ENCODE measurements at regions not wholly inside any gene's neighbourhood (a gene's known extent, or its start where the extent isn't known, plus 50 kb on each side); places are given as distances from the start of the nearest gene placed in this dataset.

- DNase-seq, result no peak
Observed at GRCh38 chr2:200013906-200014305, 58.5 kb downstream of the MAIP1 start.

- no peak for DNase-seq
Observed at GRCh38 chr2:200021449-200022114, 66.2 kb downstream of the MAIP1 start.

DNA sequence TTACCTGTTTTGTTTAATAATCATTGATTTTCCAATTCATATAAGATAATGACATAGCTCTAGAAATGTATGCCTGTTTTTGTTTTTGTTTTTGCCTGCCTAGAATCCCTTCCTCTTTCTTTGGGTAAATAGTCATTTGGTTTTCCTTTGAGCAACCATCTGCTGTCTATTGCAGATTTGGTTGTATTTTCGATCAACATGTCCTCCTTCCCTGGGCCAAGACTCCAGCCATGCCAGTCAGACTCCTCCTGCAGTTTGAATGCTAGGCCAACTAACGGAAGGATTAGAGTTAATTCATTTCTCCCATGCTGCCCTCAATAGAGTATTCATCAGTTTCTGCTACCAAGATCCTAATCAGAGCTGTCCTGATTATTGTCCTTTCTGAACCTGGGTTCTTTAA, 67.1 kb downstream of the MAIP1 start:
- no peak for DNase-seq

DNA sequence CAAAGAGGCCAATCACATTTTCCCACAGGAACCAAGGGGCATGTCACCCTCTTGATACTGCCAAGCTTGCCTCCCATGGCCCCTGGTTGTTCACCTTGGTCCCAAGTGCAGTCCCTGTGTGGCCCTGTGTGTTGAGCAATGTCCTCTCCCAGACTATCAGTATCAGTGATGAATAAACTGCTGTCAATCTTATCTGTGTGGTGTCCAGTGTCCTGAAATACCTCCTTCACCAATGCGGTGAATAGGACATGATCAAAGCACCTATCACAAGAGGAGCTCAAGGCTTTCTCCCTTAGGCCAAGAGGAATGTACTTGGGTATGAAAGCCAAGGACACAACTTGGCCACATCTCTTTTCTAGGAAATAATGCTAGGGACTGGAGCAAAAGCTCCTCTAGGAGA, 68.2 kb downstream of the MAIP1 start:
- DNase-seq, result no peak

DNA sequence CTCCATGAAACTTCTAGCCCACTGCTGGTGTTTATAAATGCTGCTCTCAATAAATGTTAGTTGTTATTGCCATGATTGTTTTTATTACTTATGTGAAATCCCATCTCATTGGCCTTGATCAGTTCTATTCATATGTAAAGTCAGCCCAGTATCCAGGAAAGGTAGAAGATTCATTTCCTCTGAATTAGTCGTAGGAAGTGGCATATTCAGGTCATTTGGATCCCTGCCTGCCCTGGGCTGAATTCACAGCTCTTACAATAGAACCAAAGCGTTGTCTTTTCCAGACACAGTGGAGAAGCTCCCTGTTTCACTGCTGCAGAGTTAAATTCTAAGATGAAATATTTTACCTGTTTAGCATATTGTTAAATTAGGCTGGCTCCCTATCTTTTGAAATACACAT, 70.3 kb downstream of the MAIP1 start:
- DNase-seq, result no peak

GRCh38 chr2:200026332-200027230, 71.2 kb downstream of the MAIP1 start:
- DNase-seq, result no peak

DNA sequence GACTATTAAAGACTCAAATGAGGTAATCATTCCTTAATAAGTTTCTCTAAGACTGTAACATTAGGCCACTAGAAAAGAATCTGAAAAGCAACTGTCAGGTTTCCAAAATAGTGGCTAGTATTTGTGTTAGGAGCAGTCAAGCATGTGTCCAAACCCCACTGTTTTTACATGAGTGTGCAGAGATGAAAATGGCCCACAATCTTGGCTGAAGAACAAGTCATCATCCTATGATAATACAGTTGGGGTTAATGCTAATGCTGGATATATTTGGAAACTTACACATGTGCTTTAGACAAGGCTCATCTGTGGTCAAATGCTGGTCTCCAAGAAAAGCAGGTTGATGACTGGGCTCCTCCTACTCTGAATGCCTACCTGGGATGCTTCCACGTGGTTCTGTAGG, 73.6 kb downstream of the MAIP1 start:
- DNase-seq, result no peak

DNA sequence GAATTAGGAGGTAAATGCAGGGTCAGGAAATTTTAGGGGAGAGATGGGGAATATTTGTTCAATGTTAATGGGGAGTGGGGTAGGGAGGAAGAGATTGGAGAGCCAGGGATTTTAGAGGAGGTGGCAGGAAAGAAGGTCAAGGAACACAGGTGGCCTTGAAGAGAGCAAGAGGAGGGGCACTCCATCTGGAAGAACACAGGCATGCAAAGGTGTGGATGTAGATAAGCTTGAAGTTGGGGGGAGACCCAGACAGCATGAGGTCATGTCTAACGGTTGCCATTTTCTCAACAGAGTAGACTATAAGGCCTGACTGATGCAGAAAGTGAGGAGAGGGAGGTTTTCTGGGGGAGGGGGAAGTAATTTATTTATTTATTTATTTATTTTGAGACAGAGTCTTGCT, 77.5 kb downstream of the MAIP1 start:
- DNase-seq, result no peak

DNA sequence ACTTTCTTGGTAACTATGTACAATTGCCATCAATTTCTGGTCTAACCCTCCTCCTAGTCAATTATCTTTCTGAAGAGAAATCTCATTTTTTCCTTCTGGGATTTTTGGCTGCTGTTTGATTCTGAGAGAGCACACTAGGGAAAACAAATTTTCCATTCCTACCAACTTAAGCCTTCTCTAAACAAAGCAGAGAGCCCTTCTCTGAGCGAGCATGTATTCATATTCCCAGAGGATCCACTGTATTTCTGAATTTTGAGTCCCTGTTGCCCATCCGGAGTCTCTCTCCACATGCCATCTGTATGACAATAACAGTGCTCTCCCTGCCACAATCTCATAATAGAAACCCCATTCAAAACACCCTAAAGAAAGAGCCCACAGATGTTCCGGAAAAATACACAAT, 78.5 kb downstream of the MAIP1 start:
- no peak for DNase-seq

DNA sequence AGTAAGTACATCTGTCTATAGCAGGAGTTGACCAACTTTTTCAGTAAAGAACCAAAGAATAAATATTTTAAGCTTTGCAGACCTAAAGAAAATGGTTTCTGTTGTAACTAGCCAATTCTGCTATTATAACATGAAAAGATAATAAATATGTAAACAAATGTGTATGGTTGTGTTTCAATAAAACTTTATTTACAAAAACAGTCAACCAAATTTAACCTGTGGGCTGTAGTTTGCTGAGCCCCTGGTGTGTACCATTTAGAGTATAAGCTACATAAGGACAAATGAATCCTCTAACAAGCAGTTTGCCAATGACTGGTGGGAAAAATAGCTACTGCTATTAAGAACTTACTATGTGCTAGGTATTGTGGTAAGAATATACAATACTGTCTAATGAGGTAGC, 79.4 kb downstream of the MAIP1 start:
- no peak for DNase-seq

GRCh38 chr2:200039724-200040650, 84.6 kb downstream of the MAIP1 start:
- DNase-seq, result no peak

- no peak for DNase-seq
Observed at GRCh38 chr2:200040831-200041230, 85.4 kb downstream of the MAIP1 start.

- no peak for DNase-seq
Observed at GRCh38 chr2:200041639-200042038, 86.3 kb downstream of the MAIP1 start.

DNA sequence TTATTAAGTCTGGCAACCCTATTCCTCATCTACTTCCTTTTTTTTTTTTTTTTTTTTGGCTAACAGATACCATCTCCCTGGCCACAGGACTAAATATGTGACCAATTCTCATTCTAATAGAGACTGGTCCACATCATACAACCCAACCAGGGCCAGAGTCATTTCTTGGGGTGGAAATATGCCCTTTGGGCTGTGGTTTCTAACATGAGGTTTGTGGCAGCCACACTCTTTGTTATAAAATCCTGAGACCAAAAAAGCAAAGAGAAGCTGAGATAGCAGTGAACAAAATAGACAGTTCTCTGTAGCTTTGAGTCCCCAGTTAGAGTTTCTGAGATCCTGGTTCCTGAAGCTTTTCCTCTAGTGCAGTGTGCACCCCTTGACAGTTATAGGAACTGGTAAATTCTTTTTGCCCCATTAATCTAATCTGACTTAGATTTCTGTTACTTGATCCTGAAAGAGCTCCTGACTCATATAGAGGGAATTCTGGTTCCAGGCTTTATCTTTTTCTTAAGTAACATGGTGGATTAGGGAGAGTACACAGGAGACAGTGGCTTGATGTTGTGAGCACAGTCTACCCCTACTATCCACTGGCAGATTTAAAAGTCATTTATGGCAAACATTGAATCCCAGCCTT, 86.8 kb downstream of the MAIP1 start:
- DNase-seq, result no peak

GRCh38 chr2:200042944-200043343, 87.6 kb downstream of the MAIP1 start:
- no peak for DNase-seq

- DNase-seq, result no peak
Observed at GRCh38 chr2:200044453-200044852, 89.1 kb downstream of the MAIP1 start.

- DNase-seq, result no peak
Observed at GRCh38 chr2:200048421-200048820, 93.0 kb downstream of the MAIP1 start.

- no peak for DNase-seq
Observed at GRCh38 chr2:200049086-200049485, 93.7 kb downstream of the MAIP1 start.

- no peak for DNase-seq
Observed at GRCh38 chr2:200050921-200051610, 95.7 kb downstream of the MAIP1 start.

DNA sequence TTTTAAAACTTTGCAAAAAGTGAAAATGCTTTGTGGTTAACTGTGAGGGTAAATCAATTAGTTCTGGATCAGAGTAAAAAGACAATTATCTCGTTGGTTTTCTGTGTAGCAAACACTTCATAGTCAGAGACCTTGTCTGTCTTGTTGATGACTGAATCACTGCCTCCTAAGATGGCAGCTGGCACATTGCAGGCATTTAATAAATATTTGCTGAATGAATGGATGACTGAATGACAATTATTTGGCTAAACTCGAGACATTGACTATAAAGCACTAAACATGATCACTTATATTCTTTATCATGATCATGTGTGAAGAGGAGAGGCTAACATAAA, 96.2 kb downstream of the MAIP1 start:
- no peak for DNase-seq

DNA sequence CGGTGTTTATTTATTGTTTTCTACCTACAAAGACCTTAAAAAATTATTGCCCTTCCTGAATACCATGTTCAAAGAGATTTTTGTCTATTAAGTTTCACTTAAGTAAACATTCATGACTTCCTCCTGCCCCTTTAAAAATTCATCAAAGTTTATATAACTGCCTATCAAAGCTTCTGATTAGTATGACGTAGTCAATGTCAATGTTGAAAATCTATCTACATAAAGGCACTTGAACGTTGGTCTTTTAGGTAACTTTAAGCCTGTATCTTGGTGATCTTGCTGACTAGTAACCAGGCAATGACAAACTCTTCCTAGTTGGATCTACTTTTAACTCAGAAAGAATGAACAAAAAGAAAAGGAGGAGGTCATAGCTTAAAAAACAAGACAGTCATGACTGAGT, 97.2 kb downstream of the MAIP1 start:
- no peak for DNase-seq

Data from CD4-positive, alpha-beta T cell treated with Interleukin-4 for 1 hour (primary cell).